ENCODE measurements at regions not wholly inside any gene's neighbourhood (a gene's known extent, or its start where the extent isn't known, plus 50 kb on each side); places are given as distances from the start of the nearest gene placed in this dataset.

- no peaks in the 10 kb centered on the region for H3K4me1 ChIP-seq (ENCODE audit: control insufficient read depth, insufficient read depth, low read length)
- no peak overlapping the region for H3K9ac ChIP-seq (ENCODE audit: low read depth, low read length)
- H3K36me3 ChIP-seq (ENCODE audit: insufficient read depth, low read length): no peaks in the 10 kb centered on the region
- no peak overlapping the region for H3K4me2 ChIP-seq (ENCODE audit: low read length)
- no peak overlapping the region for H3K4me3 ChIP-seq (ENCODE audit: low read length)
- H3K9me3 ChIP-seq (replicated peaks; ENCODE audit: low read length): no peaks in the 10 kb centered on the region
- H3K27me3 ChIP-seq (ENCODE audit: control insufficient read depth, insufficient read depth, low read length): no peaks in the 10 kb centered on the region
These were observed 184.8 kb downstream of the GPAM start for GRCh38 chr10:111998728-111999127.

- no peaks in the 10 kb centered on the region for H3K27me3 ChIP-seq (ENCODE audit: control insufficient read depth, insufficient read depth, low read length)
- H3K4me2 ChIP-seq (ENCODE audit: low read length): no peak overlapping the region
- H3K36me3 ChIP-seq (ENCODE audit: insufficient read depth, low read length): no peaks in the 10 kb centered on the region
- H3K9ac ChIP-seq (ENCODE audit: low read depth, low read length): no peak overlapping the region
- H3K4me1 ChIP-seq (ENCODE audit: control insufficient read depth, insufficient read depth, low read length): no peaks in the 10 kb centered on the region
- no peaks in the 10 kb centered on the region for H3K9me3 ChIP-seq (replicated peaks; ENCODE audit: low read length)
- H3K4me3 ChIP-seq (ENCODE audit: low read length): no peak overlapping the region
These were observed 184.2 kb downstream of the GPAM start for GRCh38 chr10:111999205-111999914.

GRCh38 chr10:111999915-112000302, 183.7 kb downstream of the GPAM start:
- H3K9ac ChIP-seq (ENCODE audit: low read depth, low read length): no peak overlapping the region
- H3K4me1 ChIP-seq (ENCODE audit: control insufficient read depth, insufficient read depth, low read length): no peaks in the 10 kb centered on the region
- H3K4me3 ChIP-seq (ENCODE audit: low read length): no peak overlapping the region
- H3K36me3 ChIP-seq (ENCODE audit: insufficient read depth, low read length): no peaks in the 10 kb centered on the region
- H3K4me2 ChIP-seq (ENCODE audit: low read length): no peak overlapping the region
- H3K27me3 ChIP-seq (ENCODE audit: control insufficient read depth, insufficient read depth, low read length): no peaks in the 10 kb centered on the region
- H3K9me3 ChIP-seq (replicated peaks; ENCODE audit: low read length): no peaks in the 10 kb centered on the region

GRCh38 chr10:112000466-112000865, 183.1 kb downstream of the GPAM start:
- no peaks in the 10 kb centered on the region for H3K4me1 ChIP-seq (ENCODE audit: control insufficient read depth, insufficient read depth, low read length)
- no peaks in the 10 kb centered on the region for H3K36me3 ChIP-seq (ENCODE audit: insufficient read depth, low read length)
- no peaks in the 10 kb centered on the region for H3K27me3 ChIP-seq (ENCODE audit: control insufficient read depth, insufficient read depth, low read length)
- no peak overlapping the region for H3K4me2 ChIP-seq (ENCODE audit: low read length)
- no peak overlapping the region for H3K4me3 ChIP-seq (ENCODE audit: low read length)
- H3K9me3 ChIP-seq (replicated peaks; ENCODE audit: low read length): no peaks in the 10 kb centered on the region
- no peak overlapping the region for H3K9ac ChIP-seq (ENCODE audit: low read depth, low read length)

GRCh38 chr10:112002206-112002605, 181.4 kb downstream of the GPAM start:
- Histone ChIP-seq H3K9ac (ENCODE audit: low read depth, low read length) (no peak overlapping the region), H3K4me2 (ENCODE audit: low read length) (no peak overlapping the region), H3K4me3 (ENCODE audit: low read length) (no peak overlapping the region), H3K4me1 (ENCODE audit: control insufficient read depth, insufficient read depth, low read length) (no peaks in the 10 kb centered on the region), H3K9me3 (replicated peaks; ENCODE audit: low read length) (no peaks in the 10 kb centered on the region), H3K36me3 (ENCODE audit: insufficient read depth, low read length) (no peaks in the 10 kb centered on the region), H3K27me3 (ENCODE audit: control insufficient read depth, insufficient read depth, low read length) (no peaks in the 10 kb centered on the region)

- Histone ChIP-seq H3K36me3 (ENCODE audit: insufficient read depth, low read length) (no peaks in the 10 kb centered on the region), H3K9me3 (replicated peaks; ENCODE audit: low read length) (no peaks in the 10 kb centered on the region), H3K4me2 (ENCODE audit: low read length) (no peak overlapping the region), H3K4me3 (ENCODE audit: low read length) (no peak overlapping the region), H3K27me3 (ENCODE audit: control insufficient read depth, insufficient read depth, low read length) (no peaks in the 10 kb centered on the region), H3K9ac (ENCODE audit: low read depth, low read length) (no peak overlapping the region), H3K4me1 (ENCODE audit: control insufficient read depth, insufficient read depth, low read length) (no peaks in the 10 kb centered on the region)
These were observed 179.5 kb downstream of the GPAM start for GRCh38 chr10:112004075-112004474.

- H3K4me2 ChIP-seq (ENCODE audit: low read length): no peak overlapping the region
- no peaks in the 10 kb centered on the region for H3K36me3 ChIP-seq (ENCODE audit: insufficient read depth, low read length)
- no peaks in the 10 kb centered on the region for H3K4me1 ChIP-seq (ENCODE audit: control insufficient read depth, insufficient read depth, low read length)
- no peak overlapping the region for H3K4me3 ChIP-seq (ENCODE audit: low read length)
- H3K27me3 ChIP-seq (ENCODE audit: control insufficient read depth, insufficient read depth, low read length): no peaks in the 10 kb centered on the region
- H3K9me3 ChIP-seq (replicated peaks; ENCODE audit: low read length): no peaks in the 10 kb centered on the region
- no peak overlapping the region for H3K9ac ChIP-seq (ENCODE audit: low read depth, low read length)
These were observed 178.5 kb downstream of the GPAM start for GRCh38 chr10:112005044-112005443.

GRCh38 chr10:112006407-112006806, 177.2 kb downstream of the GPAM start:
- Histone ChIP-seq H3K36me3 (ENCODE audit: insufficient read depth, low read length) (no peaks in the 10 kb centered on the region), H3K9ac (ENCODE audit: low read depth, low read length) (no peak overlapping the region), H3K4me1 (ENCODE audit: control insufficient read depth, insufficient read depth, low read length) (no peaks in the 10 kb centered on the region)

GRCh38 chr10:112006831-112007230, 176.7 kb downstream of the GPAM start:
- no peak overlapping the region for H3K9ac ChIP-seq (ENCODE audit: low read depth, low read length)
- no peaks in the 10 kb centered on the region for H3K27me3 ChIP-seq (ENCODE audit: control insufficient read depth, insufficient read depth, low read length)
- H3K9me3 ChIP-seq (replicated peaks; ENCODE audit: low read length): no peaks in the 10 kb centered on the region
- no peaks in the 10 kb centered on the region for H3K36me3 ChIP-seq (ENCODE audit: insufficient read depth, low read length)
- H3K4me2 ChIP-seq (ENCODE audit: low read length): no peak overlapping the region
- H3K4me3 ChIP-seq (ENCODE audit: low read length): no peak overlapping the region
- no peaks in the 10 kb centered on the region for H3K4me1 ChIP-seq (ENCODE audit: control insufficient read depth, insufficient read depth, low read length)

More at GRCh38 chr10:112006407-112006806, 177.2 kb downstream of the GPAM start:
- Histone ChIP-seq H3K27me3 (ENCODE audit: control insufficient read depth, insufficient read depth, low read length) (no peaks in the 10 kb centered on the region), H3K9me3 (replicated peaks; ENCODE audit: low read length) (no peaks in the 10 kb centered on the region), H3K4me3 (ENCODE audit: low read length) (no peak overlapping the region), H3K4me2 (ENCODE audit: low read length) (no peak overlapping the region)

- Histone ChIP-seq H3K27me3 (ENCODE audit: control insufficient read depth, insufficient read depth, low read length) (no peaks in the 10 kb centered on the region), H3K4me2 (ENCODE audit: low read length) (no peak overlapping the region), H3K9me3 (replicated peaks; ENCODE audit: low read length) (no peaks in the 10 kb centered on the region), H3K4me1 (ENCODE audit: control insufficient read depth, insufficient read depth, low read length) (no peaks in the 10 kb centered on the region), H3K9ac (ENCODE audit: low read depth, low read length) (no peak overlapping the region), H3K4me3 (ENCODE audit: low read length) (no peak overlapping the region), H3K36me3 (ENCODE audit: insufficient read depth, low read length) (no peaks in the 10 kb centered on the region)
These were observed 161.4 kb downstream of the GPAM start for GRCh38 chr10:112022196-112022595.

- Histone ChIP-seq H3K9me3 (replicated peaks; ENCODE audit: low read length) (no peaks in the 10 kb centered on the region), H3K27me3 (ENCODE audit: control insufficient read depth, insufficient read depth, low read length) (no peaks in the 10 kb centered on the region), H3K4me1 (ENCODE audit: control insufficient read depth, insufficient read depth, low read length) (no peaks in the 10 kb centered on the region), H3K4me2 (ENCODE audit: low read length) (no peak overlapping the region), H3K36me3 (ENCODE audit: insufficient read depth, low read length) (no peaks in the 10 kb centered on the region), H3K4me3 (ENCODE audit: low read length) (no peak overlapping the region), H3K9ac (ENCODE audit: low read depth, low read length) (no peak overlapping the region)
These were observed 159.5 kb downstream of the GPAM start for GRCh38 chr10:112024079-112024478.

- H3K36me3 ChIP-seq (ENCODE audit: insufficient read depth, low read length): no peaks in the 10 kb centered on the region
- no peaks in the 10 kb centered on the region for H3K27me3 ChIP-seq (ENCODE audit: control insufficient read depth, insufficient read depth, low read length)
- no peak overlapping the region for H3K9ac ChIP-seq (ENCODE audit: low read depth, low read length)
- H3K4me3 ChIP-seq (ENCODE audit: low read length): no peak overlapping the region
- no peak overlapping the region for H3K4me2 ChIP-seq (ENCODE audit: low read length)
- H3K9me3 ChIP-seq (replicated peaks; ENCODE audit: low read length): no peaks in the 10 kb centered on the region
- H3K4me1 ChIP-seq (ENCODE audit: control insufficient read depth, insufficient read depth, low read length): no peaks in the 10 kb centered on the region
These were observed 158.3 kb downstream of the GPAM start for GRCh38 chr10:112025228-112025627.

Data from skeletal muscle satellite cell (primary cell).